ENCODE measurements at regions not wholly inside any gene's neighbourhood (a gene's known extent, or its start where the extent isn't known, plus 50 kb on each side); places are given as distances from the start of the nearest gene placed in this dataset.

DNA sequence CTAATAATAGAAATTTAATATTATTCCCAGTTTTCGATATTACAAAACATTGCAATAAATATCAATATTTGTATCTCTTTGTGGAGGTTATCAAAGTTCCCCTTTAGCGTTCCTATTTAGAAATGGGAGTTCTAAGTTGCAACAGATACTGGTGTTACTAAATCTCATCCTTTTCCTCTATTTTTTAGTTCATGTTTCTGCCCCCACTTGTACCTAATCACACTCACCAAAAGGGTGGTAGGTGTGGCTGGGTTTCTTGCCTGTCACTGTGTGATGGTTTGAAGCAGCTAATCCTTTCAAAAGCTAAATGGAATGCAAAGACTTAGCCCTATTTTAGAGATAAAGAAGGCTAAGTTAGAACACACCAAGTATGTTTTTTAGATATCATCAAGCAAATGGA is 997.9 kb downstream of the TSN start:
- TF ChIP-seq, protein P1, sequence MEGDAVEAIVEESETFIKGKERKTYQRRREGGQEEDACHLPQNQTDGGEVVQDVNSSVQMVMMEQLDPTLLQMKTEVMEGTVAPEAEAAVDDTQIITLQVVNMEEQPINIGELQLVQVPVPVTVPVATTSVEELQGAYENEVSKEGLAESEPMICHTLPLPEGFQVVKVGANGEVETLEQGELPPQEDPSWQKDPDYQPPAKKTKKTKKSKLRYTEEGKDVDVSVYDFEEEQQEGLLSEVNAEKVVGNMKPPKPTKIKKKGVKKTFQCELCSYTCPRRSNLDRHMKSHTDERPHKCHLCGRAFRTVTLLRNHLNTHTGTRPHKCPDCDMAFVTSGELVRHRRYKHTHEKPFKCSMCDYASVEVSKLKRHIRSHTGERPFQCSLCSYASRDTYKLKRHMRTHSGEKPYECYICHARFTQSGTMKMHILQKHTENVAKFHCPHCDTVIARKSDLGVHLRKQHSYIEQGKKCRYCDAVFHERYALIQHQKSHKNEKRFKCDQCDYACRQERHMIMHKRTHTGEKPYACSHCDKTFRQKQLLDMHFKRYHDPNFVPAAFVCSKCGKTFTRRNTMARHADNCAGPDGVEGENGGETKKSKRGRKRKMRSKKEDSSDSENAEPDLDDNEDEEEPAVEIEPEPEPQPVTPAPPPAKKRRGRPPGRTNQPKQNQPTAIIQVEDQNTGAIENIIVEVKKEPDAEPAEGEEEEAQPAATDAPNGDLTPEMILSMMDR (IDR thresholded peaks at IDR 0.05; ENCODE audit: low read depth, low read length) = no peak
- TF ChIP-seq EZH2phosphoT487 (IDR thresholded peaks at IDR 0.05; ENCODE audit: low read depth) = no peak

Data from OCI-LY3 (cell line).